HEK293 (cell line): ENCODE measurements at regions not wholly inside any gene's neighbourhood (a gene's known extent, or its start where the extent isn't known, plus 50 kb on each side); places are given as distances from the start of the nearest gene placed in this dataset.

Experiments
- HOXA7 ChIP-seq: sonication (generic); formaldehyde crosslinking; IDR thresholded peaks from 2 replicates; pipeline ENCODE4 v1.8.1; 2022; ENCODE audit warnings: missing genetic modification reagents, borderline replicate concordance
- ZBTB7A ChIP-seq: fragments of 450-650 bp; formaldehyde crosslinking; IDR thresholded peaks from 2 replicates; pipeline ENCODE4 v1.5.1; 2016; ENCODE audit warnings: low read depth, missing biosample characterization, missing genetic modification characterization
- ZNF211 ChIP-seq: fragments of 450-650 bp; formaldehyde crosslinking; IDR thresholded peaks from 2 replicates; pipeline ENCODE4 v1.5.1; 2016; ENCODE audit warnings: low read depth, missing biosample characterization, missing genetic modification characterization
- ZNF239 ChIP-seq: fragments of 450-650 bp; formaldehyde crosslinking; IDR thresholded peaks from 2 replicates; pipeline ENCODE4 v1.5.1; 2016; ENCODE audit warnings: missing biosample characterization, missing genetic modification characterization
- ZNF280C ChIP-seq: fragments of 450-650 bp; formaldehyde crosslinking; IDR thresholded peaks from 2 replicates; pipeline ENCODE4 v1.5.1; 2016; ENCODE audit warnings: missing biosample characterization, missing genetic modification characterization
- ZNF747 ChIP-seq: fragments of 450-650 bp; formaldehyde crosslinking; IDR thresholded peaks from 2 replicates; pipeline ENCODE4 v1.5.1; 2016; ENCODE audit warnings: missing biosample characterization, missing genetic modification characterization
- ZNF76 ChIP-seq: fragments of 450-650 bp; formaldehyde crosslinking; IDR thresholded peaks from 2 replicates; pipeline ENCODE4; 2016; ENCODE audit warnings: low read depth, missing biosample characterization, missing genetic modification characterization, borderline replicate concordance
- TF ChIP-seq, protein P1 (sequence below): fragments of 450-650 bp; formaldehyde crosslinking; IDR thresholded peaks from 2 replicates; pipeline ENCODE4 v1.5.1; 2016; ENCODE audit warnings: missing biosample characterization, missing genetic modification characterization
- TF ChIP-seq, protein P2 (sequence below): IDR thresholded peaks from 2 replicates; pipeline ENCODE4 v1.6.1; 2011; ENCODE audit warnings: mild to moderate bottlenecking, low read depth, low read length, borderline replicate concordance

DNA sequence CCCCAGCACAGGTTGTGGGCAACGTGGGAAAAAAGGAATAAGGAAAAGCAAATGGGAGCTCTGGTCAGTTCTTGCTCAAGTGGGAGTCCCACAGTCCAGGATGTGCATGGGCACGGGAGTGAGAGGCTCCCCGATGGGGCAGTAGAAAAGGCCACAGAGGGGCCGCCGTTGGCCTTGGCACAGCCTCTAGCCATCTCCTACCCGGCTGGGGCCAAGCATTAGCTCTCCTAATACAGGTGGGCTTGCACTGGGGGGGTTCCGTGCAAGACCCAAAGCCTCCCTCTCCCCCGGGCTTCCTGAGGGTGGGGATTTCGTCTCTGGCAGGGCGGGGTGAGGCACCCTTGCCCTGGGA lies 212.2 kb upstream of the MVB12B start:
- TF ChIP-seq, protein P1, sequence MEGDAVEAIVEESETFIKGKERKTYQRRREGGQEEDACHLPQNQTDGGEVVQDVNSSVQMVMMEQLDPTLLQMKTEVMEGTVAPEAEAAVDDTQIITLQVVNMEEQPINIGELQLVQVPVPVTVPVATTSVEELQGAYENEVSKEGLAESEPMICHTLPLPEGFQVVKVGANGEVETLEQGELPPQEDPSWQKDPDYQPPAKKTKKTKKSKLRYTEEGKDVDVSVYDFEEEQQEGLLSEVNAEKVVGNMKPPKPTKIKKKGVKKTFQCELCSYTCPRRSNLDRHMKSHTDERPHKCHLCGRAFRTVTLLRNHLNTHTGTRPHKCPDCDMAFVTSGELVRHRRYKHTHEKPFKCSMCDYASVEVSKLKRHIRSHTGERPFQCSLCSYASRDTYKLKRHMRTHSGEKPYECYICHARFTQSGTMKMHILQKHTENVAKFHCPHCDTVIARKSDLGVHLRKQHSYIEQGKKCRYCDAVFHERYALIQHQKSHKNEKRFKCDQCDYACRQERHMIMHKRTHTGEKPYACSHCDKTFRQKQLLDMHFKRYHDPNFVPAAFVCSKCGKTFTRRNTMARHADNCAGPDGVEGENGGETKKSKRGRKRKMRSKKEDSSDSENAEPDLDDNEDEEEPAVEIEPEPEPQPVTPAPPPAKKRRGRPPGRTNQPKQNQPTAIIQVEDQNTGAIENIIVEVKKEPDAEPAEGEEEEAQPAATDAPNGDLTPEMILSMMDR (tag by site-specific recombination), result no peak
- TF ChIP-seq ZNF211 (tag by site-specific recombination) (no peak), ZNF747 (tag by site-specific recombination) (no peak), ZNF239 (tag by site-specific recombination) (no peak), ZNF76 (tag by site-specific recombination) (no peak), HOXA7 (CRISPR knock-in tag) (no peak), ZBTB7A (tag by site-specific recombination) (no peak), ZNF280C (tag by site-specific recombination) (no peak)
- TF ChIP-seq, protein P2, sequence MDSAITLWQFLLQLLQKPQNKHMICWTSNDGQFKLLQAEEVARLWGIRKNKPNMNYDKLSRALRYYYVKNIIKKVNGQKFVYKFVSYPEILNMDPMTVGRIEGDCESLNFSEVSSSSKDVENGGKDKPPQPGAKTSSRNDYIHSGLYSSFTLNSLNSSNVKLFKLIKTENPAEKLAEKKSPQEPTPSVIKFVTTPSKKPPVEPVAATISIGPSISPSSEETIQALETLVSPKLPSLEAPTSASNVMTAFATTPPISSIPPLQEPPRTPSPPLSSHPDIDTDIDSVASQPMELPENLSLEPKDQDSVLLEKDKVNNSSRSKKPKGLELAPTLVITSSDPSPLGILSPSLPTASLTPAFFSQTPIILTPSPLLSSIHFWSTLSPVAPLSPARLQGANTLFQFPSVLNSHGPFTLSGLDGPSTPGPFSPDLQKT, result no peak
